ENCODE measurements at regions not wholly inside any gene's neighbourhood (a gene's known extent, or its start where the extent isn't known, plus 50 kb on each side); places are given as distances from the start of the nearest gene placed in this dataset.
"Not testable (repeated sequence)": the region's sequence is repeated elsewhere in the genome, so short reads cannot be mapped to it uniquely, and the experiment has no call there.

GRCh38 chr20:25965203-25965602 is 268.6 kb upstream of the ZNF337 start:
- ATAC-seq; intact Hi-C loops (cut with DNase I, micrococcal nuclease): not testable (repeated sequence)

GRCh38 chr20:25953876-25954275 is 257.2 kb upstream of the ZNF337 start:
- intact Hi-C loops (cut with DNase I, micrococcal nuclease); DNase-seq; ATAC-seq: not testable (repeated sequence)

More at GRCh38 chr20:25965203-25965602, 268.6 kb upstream of the ZNF337 start:
- DNase-seq, result not testable (repeated sequence)

DNA sequence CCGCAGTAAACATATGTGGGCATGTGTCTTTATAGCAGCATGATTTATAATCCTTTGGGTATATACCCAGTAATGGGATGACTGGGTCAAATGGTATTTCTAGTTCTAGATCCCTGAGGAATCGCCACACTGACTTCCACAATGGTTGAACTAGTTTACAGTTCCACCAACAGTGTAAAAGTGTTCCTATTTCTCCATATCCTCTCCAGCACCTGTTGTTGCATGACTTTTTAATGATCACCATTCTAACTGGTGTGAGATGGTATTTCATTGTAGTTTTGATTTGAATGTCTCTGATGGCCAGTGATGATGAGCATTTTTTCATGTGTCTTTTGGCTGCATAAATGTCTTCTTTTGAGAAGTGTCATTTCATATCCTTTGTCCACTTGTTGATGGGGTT is 238.6 kb upstream of the ZNF337 start:
- ATAC-seq; DNase-seq; intact Hi-C loops (cut with DNase I, micrococcal nuclease): not testable (repeated sequence)

DNA sequence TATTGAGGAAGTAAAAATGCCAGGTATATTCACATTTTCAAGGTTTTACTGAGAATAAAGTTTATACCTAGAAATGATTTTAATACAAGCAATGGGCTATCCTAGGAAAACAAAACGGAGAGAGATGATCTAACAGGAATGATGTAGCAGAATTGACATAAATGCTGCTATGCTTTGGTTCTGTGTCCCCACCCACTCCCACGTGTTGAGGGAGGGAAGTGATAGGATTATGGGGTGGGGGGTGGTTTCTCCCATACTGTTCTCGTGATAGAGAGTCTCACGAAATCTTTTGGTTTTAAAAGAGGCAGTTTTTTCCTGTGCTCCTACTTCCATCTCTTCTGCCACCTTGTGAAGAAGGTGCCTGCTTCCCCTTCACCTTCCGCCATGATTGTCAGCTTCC is 236.2 kb upstream of the ZNF337 start:
- ATAC-seq; DNase-seq; intact Hi-C loops (cut with DNase I, micrococcal nuclease): not testable (repeated sequence)

DNA sequence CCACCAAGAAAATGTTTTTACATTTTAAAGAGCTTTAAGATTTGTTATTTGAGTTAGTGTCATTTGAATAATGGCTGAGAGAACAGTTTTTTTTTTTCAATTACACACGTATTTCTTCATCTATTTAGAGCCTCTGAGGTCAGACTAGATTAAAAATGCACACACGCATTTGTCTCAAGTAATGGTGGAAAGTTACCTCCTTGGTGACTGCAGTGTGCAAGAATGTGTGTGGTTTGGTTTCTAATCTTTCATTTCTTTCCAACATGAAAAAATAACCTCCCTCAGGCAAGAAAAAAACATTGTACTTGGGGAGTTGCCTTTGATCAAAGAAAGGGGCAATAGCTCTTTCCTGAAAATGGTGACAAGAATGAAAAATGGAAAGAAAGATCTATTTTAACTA is 235.5 kb upstream of the ZNF337 start:
- DNase-seq; ATAC-seq; intact Hi-C loops (cut with DNase I, micrococcal nuclease): not testable (repeated sequence)

DNA sequence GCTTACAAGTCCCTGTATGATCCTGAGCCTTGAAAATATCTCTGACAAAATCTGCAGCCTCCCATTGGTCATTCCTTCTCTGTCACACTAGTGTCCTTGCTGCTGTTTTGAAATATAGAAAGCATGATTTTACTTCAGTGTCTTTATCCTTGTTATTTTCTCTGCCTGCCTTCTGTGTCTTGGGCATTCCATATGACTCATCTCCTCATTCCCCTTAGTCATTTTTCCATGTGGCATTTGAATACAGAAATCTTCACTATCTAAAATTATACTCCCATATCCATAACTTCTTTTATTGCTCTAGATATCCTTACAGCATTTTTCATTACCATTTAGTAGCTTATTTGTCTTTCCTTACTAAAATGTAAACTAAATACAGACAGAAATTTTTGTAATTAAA is 205.7 kb upstream of the ZNF337 start:
- intact Hi-C loops (cut with DNase I, micrococcal nuclease); DNase-seq; ATAC-seq: not testable (repeated sequence)

- intact Hi-C loops (cut with DNase I, micrococcal nuclease); DNase-seq; ATAC-seq: not testable (repeated sequence)
Observed at GRCh38 chr20:25898663-25899062, 202.0 kb upstream of the ZNF337 start.

DNA sequence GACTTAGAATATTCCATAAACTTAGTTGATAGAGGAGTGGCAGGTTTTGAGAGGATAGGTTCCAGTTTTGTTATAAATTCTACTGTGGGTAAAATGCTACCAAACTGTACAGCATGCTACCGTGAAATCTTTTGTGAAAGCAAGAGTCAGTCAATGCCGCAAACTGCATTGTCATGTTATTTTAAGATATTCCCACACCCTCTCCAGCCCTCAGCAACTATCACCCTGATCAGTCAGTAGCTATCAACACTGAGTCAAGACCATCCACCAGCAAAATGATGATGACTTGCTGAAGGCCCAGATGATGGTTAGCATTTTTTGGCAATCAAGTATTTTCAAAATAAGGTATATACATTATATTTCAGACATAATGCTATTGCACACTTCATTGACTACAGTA is 182.4 kb upstream of the ZNF337 start:
- DNase-seq; intact Hi-C loops (cut with DNase I, micrococcal nuclease); ATAC-seq: not testable (repeated sequence)

DNA sequence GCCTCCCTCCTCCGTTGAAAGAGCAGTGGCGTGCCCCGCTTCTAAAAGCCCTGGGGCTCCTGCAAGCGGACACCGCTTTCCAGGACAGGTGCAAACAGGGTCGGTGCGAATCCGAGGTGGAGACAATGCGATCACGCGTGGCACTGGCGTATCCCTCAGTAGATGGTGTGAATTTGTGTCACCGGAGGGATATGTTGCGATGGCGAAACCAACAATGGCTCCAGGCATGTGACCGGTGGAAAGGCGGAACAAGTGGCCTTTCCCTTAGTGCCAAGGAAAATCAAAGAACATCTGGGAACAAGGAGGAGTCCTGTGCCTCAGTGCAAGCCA is 172.0 kb upstream of the ZNF337 start:
- ATAC-seq; intact Hi-C loops (cut with DNase I, micrococcal nuclease); DNase-seq: not testable (repeated sequence)

DNA sequence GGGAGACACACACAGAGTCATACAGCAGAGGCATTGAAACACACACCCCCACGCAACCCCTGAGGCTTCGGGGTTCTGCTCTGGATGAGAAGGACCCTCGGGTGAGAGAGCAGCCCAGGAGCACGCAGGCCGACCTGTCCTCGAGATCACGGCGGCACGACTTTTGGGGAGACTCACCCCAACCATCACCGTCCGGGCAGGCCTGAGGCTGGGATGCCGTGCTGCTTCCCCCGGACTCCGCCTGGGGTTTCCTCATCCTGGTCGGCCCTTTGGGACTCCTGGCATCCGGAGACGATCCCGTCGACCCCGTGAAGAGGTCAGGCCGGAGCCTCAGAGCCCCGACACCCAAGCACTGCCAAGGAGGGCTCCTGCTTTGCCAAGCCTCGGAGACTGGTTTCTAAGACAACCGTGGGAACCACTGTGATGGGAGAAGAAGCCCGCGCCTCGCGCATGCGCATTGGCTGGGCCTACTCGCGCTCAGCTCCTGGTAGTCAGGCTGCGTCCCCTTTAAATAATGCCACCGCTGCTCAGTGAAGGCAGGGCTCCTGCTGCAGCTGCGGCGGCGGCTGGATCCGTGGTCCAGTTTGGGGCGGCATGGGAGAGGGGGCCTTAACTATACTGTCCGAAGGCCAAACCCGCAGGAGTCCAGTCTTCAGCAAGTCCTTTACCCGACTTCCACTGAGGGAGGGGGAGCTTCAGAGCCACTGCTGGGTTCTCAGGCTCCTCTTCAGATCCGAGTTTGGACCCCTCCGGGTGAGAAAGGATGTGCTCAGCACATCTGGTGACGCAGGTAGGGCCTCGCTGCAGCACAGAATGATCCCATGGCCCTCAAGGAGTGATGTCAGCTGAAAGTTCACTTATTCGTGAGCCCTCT is 171.4 kb upstream of the ZNF337 start:
- intact Hi-C loops (cut with DNase I, micrococcal nuclease), result no loop called here
- ATAC-seq (peak; percentile 88), DNase-seq (peak; percentile 62 to 67)

- ATAC-seq; DNase-seq; intact Hi-C loops (cut with DNase I, micrococcal nuclease): not testable (repeated sequence)
Observed at GRCh38 chr20:25867015-25867775, 170.5 kb upstream of the ZNF337 start.

- intact Hi-C loops (cut with DNase I, micrococcal nuclease), result no loop called here
- ATAC-seq, result peak; percentile 57
Observed at GRCh38 chr20:25865715-25866656, 169.3 kb upstream of the ZNF337 start.

DNA sequence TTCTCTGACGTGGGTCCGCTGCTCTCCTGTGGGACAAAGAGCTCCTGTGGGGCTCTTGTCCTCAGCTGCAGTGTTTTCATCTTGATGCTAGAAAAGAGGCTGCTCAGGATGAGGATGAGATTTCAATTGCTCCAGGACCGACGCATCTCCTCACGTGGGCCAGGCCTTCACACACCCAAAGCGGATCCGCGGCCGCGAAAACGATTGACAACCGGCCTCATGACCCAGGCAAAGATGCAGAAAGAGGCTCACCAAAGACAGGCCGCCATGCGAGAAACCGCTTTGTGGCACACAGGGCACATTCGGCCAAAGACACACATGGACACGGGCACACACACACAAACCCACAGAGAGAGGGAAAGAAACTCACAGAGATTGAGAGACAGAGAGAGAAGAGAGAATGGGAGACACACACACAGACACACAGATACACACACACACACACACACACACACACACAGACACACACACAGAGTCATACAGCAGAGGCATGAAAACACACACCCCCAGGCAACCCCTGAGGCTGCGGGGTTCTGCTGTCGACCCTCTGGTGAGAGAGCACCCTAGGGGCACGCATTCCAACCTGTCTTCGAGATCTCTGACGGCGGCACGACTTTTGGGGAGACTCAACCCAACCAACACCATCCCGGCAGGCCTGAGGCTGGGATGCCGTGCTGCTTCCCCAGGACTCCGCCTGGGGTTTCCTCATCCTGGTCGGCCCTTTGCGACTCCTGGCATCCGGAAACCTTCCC is 168.5 kb upstream of the ZNF337 start:
- intact Hi-C loops (cut with DNase I, micrococcal nuclease); ATAC-seq; DNase-seq: not testable (repeated sequence)

More at GRCh38 chr20:25865715-25866656, 169.3 kb upstream of the ZNF337 start:
- DNase-seq, result peak; percentile 62 to 78

- DNase-seq (no peak), ATAC-seq (no peak)
- intact Hi-C loops (cut with DNase I, micrococcal nuclease), result no loop called here
Observed at GRCh38 chr20:25864326-25864962, 167.8 kb upstream of the ZNF337 start.

DNA sequence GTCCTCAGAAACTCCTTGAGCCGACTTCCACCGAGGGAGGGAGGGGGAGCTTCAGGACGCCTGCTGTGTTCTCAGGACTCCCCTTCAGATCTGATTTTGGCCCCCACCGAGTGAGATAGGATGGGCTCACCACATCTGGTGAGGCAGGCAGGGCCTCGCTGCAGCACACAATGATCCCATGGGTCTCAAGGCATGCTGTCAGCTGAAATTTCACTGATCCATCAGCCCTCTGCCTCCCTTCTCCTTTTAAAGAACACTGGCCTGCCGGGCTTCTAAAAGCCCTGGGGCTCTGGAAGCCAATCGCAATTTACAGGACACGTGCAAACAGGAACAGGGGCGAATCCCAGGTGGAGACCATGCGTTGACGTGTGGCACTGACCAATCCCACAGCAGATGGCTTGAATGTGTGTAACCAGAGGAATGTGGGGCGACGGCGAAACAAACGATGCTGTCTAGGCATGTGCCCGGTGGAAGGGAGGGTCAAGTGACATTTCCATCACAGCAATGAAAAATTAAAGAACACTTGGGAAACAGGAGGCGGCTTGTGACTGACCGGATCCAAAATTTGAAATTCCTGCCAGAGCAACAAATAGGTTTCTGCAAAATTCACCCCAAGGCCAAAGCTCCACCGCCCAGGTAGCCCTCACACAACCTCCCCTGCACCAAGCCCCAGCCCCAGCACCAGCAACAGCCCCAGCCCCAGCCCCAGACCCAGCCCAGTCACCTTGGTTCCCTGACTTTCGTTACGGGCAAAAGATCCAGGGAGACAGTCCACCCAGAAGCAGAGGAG is 167.1 kb upstream of the ZNF337 start:
- intact Hi-C loops (cut with DNase I, micrococcal nuclease), result no loop called here
- DNase-seq (no peak), ATAC-seq (no peak)

DNA sequence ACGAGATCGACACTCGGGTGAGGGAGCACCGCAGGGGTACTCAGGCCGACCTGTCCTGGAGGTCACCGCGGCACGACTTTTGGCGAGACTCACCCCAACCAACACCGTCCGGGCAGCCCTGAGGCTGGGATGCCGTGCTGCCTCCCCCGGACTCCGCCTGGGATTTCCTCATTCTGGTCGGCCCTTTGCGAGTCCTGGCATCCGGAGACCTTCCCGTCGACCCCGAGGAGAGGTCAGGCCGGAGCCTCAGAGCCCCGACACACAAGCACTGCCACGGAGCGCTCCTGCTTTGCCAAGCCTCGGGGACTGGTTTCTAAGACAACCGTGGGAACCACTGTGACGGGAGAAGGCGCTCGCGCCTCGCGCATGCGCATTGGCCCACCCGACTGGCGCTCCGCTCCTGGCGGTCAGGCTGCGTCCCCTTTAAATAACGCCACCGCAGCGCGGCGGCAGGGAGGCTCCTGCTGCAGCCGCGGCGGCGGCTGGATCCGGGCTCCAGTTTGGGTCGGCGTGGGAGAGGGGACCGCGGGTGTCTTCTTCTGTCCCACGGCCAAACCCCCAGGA is 166.4 kb upstream of the ZNF337 start:
- ATAC-seq (peak; percentile 69), DNase-seq (peak; percentile 83 to 91)
- intact Hi-C loops (cut with DNase I, micrococcal nuclease), result not testable (repeated sequence)

Data from left colon (tissue), 2 donors.